IMR-90 (cell line): ENCODE measurements at regions not wholly inside any gene's neighbourhood (a gene's known extent, or its start where the extent isn't known, plus 50 kb on each side); places are given as distances from the start of the nearest gene placed in this dataset.
"Not testable (repeated sequence)": the region's sequence is repeated elsewhere in the genome, so short reads cannot be mapped to it uniquely, and the experiment has no call there.

Experiments used
- ATAC-seq: fragments of 200-7000 bp; cut with Tn5 transposase; 2 replicates; pipeline ENCODE4 v1.9.1; 2020; ENCODE audit warnings: low read depth, mild to moderate bottlenecking, moderate library complexity
- BruUV-seq: library from RNA; stranded (reverse); fragments of 400-500 nt; replicated peaks from 2 replicates; lab custom pipeline; 2021; lab: Mats Ljungman, UMichigan
- CTCF ChIA-PET: fragments of 300-600 bp; formaldehyde crosslinking; extraction: SDS; loops from one replicate; lab custom pipeline; 2021; ENCODE audit warnings: antibody characterized with exemption; lab: Yijun Ruan, JAX
- POLR2A ChIA-PET: fragments of 300-600 bp; sonication (Branson Sonifier 250); formaldehyde crosslinking; loops from one replicate; lab custom pipeline; 2022; ENCODE audit warnings: antibody characterized with exemption; ENCODE audit not compliant: unreplicated experiment; lab: Charles Lee
- DNase-seq: peaks from one replicate; pipeline ENCODE4 v3.0.0; 2013
- H2AFZ ChIP-seq: replicated peaks from 2 replicates; pipeline ENCODE3; 2013; ENCODE audit warnings: low read length, mild to moderate bottlenecking; ENCODE audit not compliant: poor library complexity
- H2AK5ac ChIP-seq: 2 replicates; pipeline ENCODE4 v1.6.1; 2013; ENCODE audit warnings: low read depth, low read length, inconsistent platforms
- H2AK9ac ChIP-seq: replicated peaks from 2 replicates; pipeline ENCODE3; 2013; ENCODE audit warnings: mild to moderate bottlenecking, low read depth, low read length, moderate library complexity; ENCODE audit not compliant: poor library complexity
- H2BK120ac ChIP-seq: 2 replicates; pipeline ENCODE4 v1.6.1; 2013; ENCODE audit warnings: low read depth, low read length, inconsistent platforms
- H2BK15ac ChIP-seq: 3 replicates; pipeline ENCODE4 v1.6.1; 2013; ENCODE audit warnings: low read depth, low read length, inconsistent platforms
- H2BK20ac ChIP-seq: 2 replicates; pipeline ENCODE4 v1.6.1; 2013; ENCODE audit warnings: low read depth, mild to moderate bottlenecking, inconsistent platforms, low read length, moderate library complexity
- H2BK5ac ChIP-seq: 2 replicates; pipeline ENCODE4 v1.6.1; 2013; ENCODE audit warnings: mild to moderate bottlenecking, low read depth, low read length, inconsistent platforms; ENCODE audit not compliant: poor library complexity, severe bottlenecking
- H3K14ac ChIP-seq: replicated peaks from 2 replicates; pipeline ENCODE4 v1.6.1; 2013; ENCODE audit warnings: low read depth, low read length, inconsistent platforms
- H3K18ac ChIP-seq: 2 replicates; pipeline ENCODE4 v1.6.1; 2013; ENCODE audit warnings: low read depth, low read length, control low read depth
- H3K23ac ChIP-seq: 2 replicates; pipeline ENCODE4 v1.6.1; 2013; ENCODE audit warnings: low read depth, low read length, inconsistent platforms
- H3K27ac ChIP-seq: 2 replicates; pipeline ENCODE4 v1.5.1; 2013; ENCODE audit warnings: mild to moderate bottlenecking, control low read depth, low read length; ENCODE audit not compliant: insufficient read depth
- H3K27me3 ChIP-seq: 2 replicates; pipeline ENCODE4 v1.6.1; 2013; ENCODE audit warnings: low read length; ENCODE audit not compliant: control insufficient read depth, insufficient read depth
- H3K36me3 ChIP-seq: 2 replicates; pipeline ENCODE4 v1.6.1; 2013; ENCODE audit warnings: low read length, mixed read lengths; ENCODE audit not compliant: control insufficient read depth, insufficient read depth
- H3K4ac ChIP-seq: 2 replicates; pipeline ENCODE4 v1.6.1; 2013; ENCODE audit warnings: low read depth, low read length, inconsistent platforms
- H3K4me1 ChIP-seq: 2 replicates; pipeline ENCODE4 v1.6.1; 2013; ENCODE audit warnings: low read length, mixed read lengths; ENCODE audit not compliant: control insufficient read depth, insufficient read depth
- H3K4me2 ChIP-seq: 2 replicates; pipeline ENCODE4 v1.6.1; 2013; ENCODE audit warnings: low read depth, mild to moderate bottlenecking, control low read depth, low read length, moderate library complexity
- H3K4me3 ChIP-seq: 2 replicates; pipeline ENCODE4 v1.5.1; 2013; ENCODE audit warnings: low read depth, mild to moderate bottlenecking, control low read depth, low read length, moderate library complexity; ENCODE audit not compliant: insufficient read depth
- H3K56ac ChIP-seq: 2 replicates; pipeline ENCODE4 v1.6.1; 2013; ENCODE audit warnings: low read length, inconsistent platforms; ENCODE audit not compliant: insufficient read depth; ENCODE audit errors: extremely low read depth
- H3K79me1 ChIP-seq, 2 experiments: 2 replicates each; pipeline ENCODE4 v1.6.1; 2013; ENCODE audit warnings: low read length in 2 of 2, inconsistent platforms in 1 of 2, low read depth in 1 of 2
- H3K9ac ChIP-seq: 2 replicates; pipeline ENCODE4 v1.6.1; 2013; ENCODE audit warnings: low read depth, low read length, control low read depth
- H3K9me1 ChIP-seq: 2 replicates; pipeline ENCODE4 v1.6.1; 2013; ENCODE audit warnings: low read length, inconsistent platforms; ENCODE audit not compliant: insufficient read depth
- H3K9me3 ChIP-seq: 2 replicates; pipeline ENCODE4 v1.6.1; 2013; ENCODE audit warnings: low read length; ENCODE audit not compliant: control insufficient read depth, insufficient read depth
- H4K20me1 ChIP-seq: 2 replicates; pipeline ENCODE4 v1.6.1; 2013; ENCODE audit warnings: low read length, inconsistent platforms; ENCODE audit not compliant: insufficient read depth
- H4K5ac ChIP-seq: 2 replicates; pipeline ENCODE4 v1.6.1; 2013; ENCODE audit warnings: mild to moderate bottlenecking, low read depth, low read length, control low read depth
- H4K8ac ChIP-seq, 2 experiments: 2 replicates each; pipeline ENCODE4 v1.6.1; 2013; ENCODE audit warnings: low read depth in 2 of 2, low read length in 2 of 2, control low read depth in 1 of 2, inconsistent platforms in 1 of 2
- H4K91ac ChIP-seq: 2 replicates; pipeline ENCODE4 v1.6.1; 2013; ENCODE audit warnings: low read depth, low read length, inconsistent platforms; ENCODE audit not compliant: insufficient read depth
- WGBS, 2 experiments: methylation state at CpG; one replicate each; pipeline versions ENCODE4 v1.1.5 to v1.1.7; 2013; ENCODE audit warnings: missing lambda C conversion rate in 2 of 2; ENCODE audit not compliant: insufficient read length in 1 of 2; ENCODE audit errors: extremely low coverage in 2 of 2; 5-methylcytosine and 5-hydroxymethylcytosine counted together
- dilution Hi-C: fragments of 300-500 bp; cut with HindIII; formaldehyde crosslinking; loops from one replicate; pipeline ENCODE4 v1.14.3; 2018; ENCODE audit warnings: low sequenced_read_pairs; ENCODE audit not compliant: unreplicated experiment
- in situ Hi-C: fragments of 300-500 bp; cut with MboI; formaldehyde crosslinking; loops from 3 replicates; pipeline ENCODE4 v1.14.3; 2019; ENCODE audit warnings: low sequenced_read_pairs, inconsistent platforms, mixed read lengths
- intact Hi-C: fragments of 100-400 bp; cut with micrococcal nuclease; formaldehyde crosslinking; loops from 2 replicates; pipeline ENCODE4 v1.10.0; 2022

DNA sequence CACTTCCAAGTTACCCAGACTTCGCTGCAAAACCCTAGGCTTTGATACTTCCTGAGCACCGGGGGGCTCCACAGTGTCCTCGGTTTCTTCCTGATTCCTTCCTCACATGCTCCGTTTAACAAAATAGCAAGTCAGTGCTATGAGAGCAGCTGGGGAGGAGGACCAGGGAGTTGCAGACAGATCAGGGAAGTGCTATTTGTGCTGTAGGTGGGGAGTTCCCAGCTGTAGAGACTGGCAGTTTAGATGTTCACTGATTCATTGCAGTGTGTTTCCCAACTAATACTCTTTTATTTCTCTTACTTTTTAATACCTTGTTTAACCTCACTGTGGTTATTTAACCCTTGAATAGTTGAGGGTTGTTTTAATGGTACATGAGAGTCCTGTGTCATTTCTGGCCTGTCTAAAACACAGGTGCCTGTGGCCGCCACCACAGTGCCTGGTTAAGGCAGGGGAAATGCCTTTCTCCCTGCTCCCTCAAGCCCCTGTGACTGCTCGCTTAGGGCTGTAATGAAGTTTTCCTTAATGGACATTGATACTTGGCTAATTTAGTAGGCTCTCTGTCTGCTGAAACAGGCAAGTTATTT is 113.5 kb downstream of the GOLGA6L22 start:
- H3K14ac ChIP-seq, H3K9me3 ChIP-seq, H3K18ac ChIP-seq, H3K4me2 ChIP-seq, H3K9me1 ChIP-seq, H4K5ac ChIP-seq, H2BK15ac ChIP-seq, H3K4ac ChIP-seq, H2AK9ac ChIP-seq, H2AK5ac ChIP-seq, BruUV-seq, H3K79me1 ChIP-seq, H3K27ac ChIP-seq, H3K4me1 ChIP-seq, POLR2A ChIA-PET, DNase-seq, H2BK120ac ChIP-seq, CTCF ChIA-PET, H3K23ac ChIP-seq, intact Hi-C loops, H3K9ac ChIP-seq, dilution Hi-C loops, H4K8ac ChIP-seq, H3K56ac ChIP-seq, H3K27me3 ChIP-seq, H4K20me1 ChIP-seq, H2BK20ac ChIP-seq, H2BK5ac ChIP-seq, in situ Hi-C loops, H2AFZ ChIP-seq, ATAC-seq, H3K36me3 ChIP-seq, H3K4me3 ChIP-seq, H4K91ac ChIP-seq: not testable (repeated sequence)
- WGBS, 2 experiments = no CpG with 5 or more reads among the region's 6 CpGs

DNA sequence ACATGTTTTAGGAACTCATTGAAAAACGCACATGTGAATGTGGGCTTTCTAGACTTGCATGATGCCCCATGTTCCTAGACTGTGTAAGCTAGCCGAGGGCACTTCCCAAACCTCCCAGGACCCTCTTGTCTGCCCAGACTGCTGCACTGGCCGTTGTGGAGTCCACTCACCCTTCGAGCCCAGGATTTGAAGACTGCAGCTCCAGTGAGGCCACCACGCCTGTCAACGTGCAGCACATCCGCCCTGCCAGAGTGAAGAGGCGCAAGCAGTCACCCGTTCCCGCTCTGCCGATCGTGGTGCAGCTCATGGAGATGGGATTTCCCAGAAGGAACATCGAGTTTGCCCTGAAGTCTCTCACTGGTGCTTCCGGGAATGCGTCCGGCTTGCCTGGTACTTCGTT is 114.1 kb downstream of the GOLGA6L22 start:
- H3K56ac ChIP-seq, H2AK9ac ChIP-seq, H3K9me3 ChIP-seq, H3K79me1 ChIP-seq, H4K8ac ChIP-seq, H2BK120ac ChIP-seq, dilution Hi-C loops, in situ Hi-C loops, H3K4me3 ChIP-seq, H3K9ac ChIP-seq, H3K36me3 ChIP-seq, BruUV-seq, H3K4me2 ChIP-seq, H3K14ac ChIP-seq, H2BK15ac ChIP-seq, CTCF ChIA-PET, H3K27ac ChIP-seq, H3K4ac ChIP-seq, H2AK5ac ChIP-seq, H4K91ac ChIP-seq, POLR2A ChIA-PET, H3K27me3 ChIP-seq, H3K9me1 ChIP-seq, H2BK5ac ChIP-seq, H4K5ac ChIP-seq, H3K23ac ChIP-seq, H2AFZ ChIP-seq, H3K18ac ChIP-seq, H2BK20ac ChIP-seq, ATAC-seq, H4K20me1 ChIP-seq, intact Hi-C loops, DNase-seq, H3K4me1 ChIP-seq: not testable (repeated sequence)
- WGBS, 2 experiments = 76% methylated on average over 5 of the region's 17 CpGs; no CpG with 5 or more reads in 1 of the 2 experiments
